H9 (cell line): ENCODE measurements at regions not wholly inside any gene's neighbourhood (a gene's known extent, or its start where the extent isn't known, plus 50 kb on each side); places are given as distances from the start of the nearest gene placed in this dataset.
"Not testable (repeated sequence)": the region's sequence is repeated elsewhere in the genome, so short reads cannot be mapped to it uniquely, and the experiment has no call there.

ENCODE experiments used
- DNase-seq: peaks from one replicate; pipeline ENCODE4 v3.0.0-alpha.2; 2017
- H2AFZ ChIP-seq: one replicate; pipeline ENCODE4 v1.6.1; 2013; ENCODE audit warnings: mild to moderate bottlenecking, low read length, control low read depth, moderate library complexity
- H2AK5ac ChIP-seq: 2 replicates; pipeline ENCODE4 v1.6.1; 2013; ENCODE audit warnings: low read length, control low read depth, mixed read lengths; ENCODE audit not compliant: insufficient read length
- H2BK120ac ChIP-seq: one replicate; pipeline ENCODE4 v1.6.1; 2013; ENCODE audit warnings: low read depth, mild to moderate bottlenecking, low read length, control low read depth, inconsistent platforms; ENCODE audit not compliant: poor library complexity, severe bottlenecking
- H2BK12ac ChIP-seq: 2 replicates; pipeline ENCODE4 v1.6.1; 2013; ENCODE audit warnings: low read length, control low read depth, mixed read lengths, low read depth; ENCODE audit not compliant: insufficient read length
- H2BK15ac ChIP-seq: 2 replicates; pipeline ENCODE4 v1.6.1; 2013; ENCODE audit warnings: low read depth, low read length, control low read depth
- H2BK20ac ChIP-seq: one replicate; pipeline ENCODE4 v1.6.1; 2013; ENCODE audit warnings: low read depth, mild to moderate bottlenecking, low read length, control low read depth, inconsistent platforms; ENCODE audit not compliant: poor library complexity, severe bottlenecking
- H2BK5ac ChIP-seq: 2 replicates; pipeline ENCODE4 v1.6.1; 2013; ENCODE audit warnings: low read length, control low read depth, mixed read lengths; ENCODE audit not compliant: insufficient read length
- H3K14ac ChIP-seq: 2 replicates; pipeline ENCODE4 v1.6.1; 2013; ENCODE audit warnings: low read length, control low read depth; ENCODE audit not compliant: insufficient read depth
- H3K18ac ChIP-seq: 2 replicates; pipeline ENCODE4 v1.6.1; 2013; ENCODE audit warnings: low read depth, mild to moderate bottlenecking, mixed read lengths, low read length, control low read depth; ENCODE audit not compliant: insufficient read length
- H3K23ac ChIP-seq: 2 replicates; pipeline ENCODE4 v1.6.1; 2013; ENCODE audit warnings: low read length, control low read depth, mixed read lengths, low read depth; ENCODE audit not compliant: insufficient read length
- H3K23me2 ChIP-seq: 2 replicates; pipeline ENCODE4 v1.6.1; 2013; ENCODE audit warnings: low read depth, mild to moderate bottlenecking, mixed read lengths, low read length, control low read depth; ENCODE audit not compliant: insufficient read length, poor library complexity, severe bottlenecking
- H3K27ac ChIP-seq: 2 replicates; pipeline ENCODE4 v1.5.1; 2013; ENCODE audit warnings: low read length, control low read depth, mixed read lengths, low read depth; ENCODE audit not compliant: insufficient read length
- H3K27me3 ChIP-seq: 2 replicates; pipeline ENCODE4 v1.6.1; 2013; ENCODE audit warnings: low read length, control low read depth, inconsistent platforms; ENCODE audit not compliant: insufficient read depth
- H3K4ac ChIP-seq: 2 replicates; pipeline ENCODE4 v1.6.1; 2013; ENCODE audit warnings: low read depth, mild to moderate bottlenecking, control low read depth, inconsistent platforms, low read length, moderate library complexity
- H3K4me1 ChIP-seq: 2 replicates; pipeline ENCODE4 v1.6.1; 2013; ENCODE audit warnings: low read length, control low read depth, inconsistent platforms; ENCODE audit not compliant: insufficient read depth
- H3K4me2 ChIP-seq: 2 replicates; pipeline ENCODE4 v1.6.1; 2013; ENCODE audit warnings: low read length, control low read depth, mixed read lengths; ENCODE audit not compliant: insufficient read length, insufficient read depth
- H3K56ac ChIP-seq: 2 replicates; pipeline ENCODE4 v1.6.1; 2013; ENCODE audit warnings: low read depth, mild to moderate bottlenecking, mixed read lengths, low read length, control low read depth; ENCODE audit not compliant: insufficient read length
- H3K79me1 ChIP-seq: 2 replicates; pipeline ENCODE4 v1.6.1; 2013; ENCODE audit warnings: low read depth, mild to moderate bottlenecking, moderate library complexity, low read length, control low read depth, inconsistent platforms; ENCODE audit not compliant: insufficient read depth, poor library complexity, severe bottlenecking
- H3K79me2 ChIP-seq: 2 replicates; pipeline ENCODE4 v1.6.1; 2013; ENCODE audit warnings: low read length, control low read depth, inconsistent platforms; ENCODE audit not compliant: insufficient read depth
- H3K9ac ChIP-seq: 2 replicates; pipeline ENCODE4 v1.6.1; 2013; ENCODE audit warnings: low read length, control low read depth, mixed read lengths; ENCODE audit not compliant: insufficient read length; ENCODE audit errors: extremely low read depth
- H3K9me3 ChIP-seq: one replicate; pipeline ENCODE4 v1.6.1; 2013; ENCODE audit warnings: low read depth, low read length, inconsistent platforms; ENCODE audit not compliant: control insufficient read depth
- H3T11ph ChIP-seq: one replicate; pipeline ENCODE4 v1.6.1; 2013; ENCODE audit warnings: mild to moderate bottlenecking, low read length, control low read depth, inconsistent platforms
- H4K20me1 ChIP-seq: one replicate; pipeline ENCODE4 v1.6.1; 2013; ENCODE audit not compliant: control insufficient read depth, insufficient read length, insufficient read depth
- H4K5ac ChIP-seq: 2 replicates; pipeline ENCODE4 v1.6.1; 2013; ENCODE audit warnings: low read depth, mild to moderate bottlenecking, mixed read lengths, low read length, control low read depth; ENCODE audit not compliant: insufficient read length
- H4K8ac ChIP-seq: replicated peaks from 2 replicates; pipeline ENCODE4 v1.6.1; 2013; ENCODE audit warnings: low read length, control low read depth, mixed read lengths, low read depth; ENCODE audit not compliant: insufficient read length
- H4K91ac ChIP-seq: 2 replicates; pipeline ENCODE4 v1.6.1; 2013; ENCODE audit warnings: low read depth, mild to moderate bottlenecking, moderate library complexity, mixed read lengths, low read length, control low read depth; ENCODE audit not compliant: insufficient read length
- H3K27ac Mint-ChIP-seq, 3 experiments: 2 replicates in 2 of 3; 3 replicates in 1 of 3; pipeline ENCODE4 v1.8.0; 2020 to 2021; ENCODE audit warnings: mixed read lengths in 3 of 3, mild to moderate bottlenecking in 1 of 3, moderate library complexity in 1 of 3
- H3K27me3 Mint-ChIP-seq: 2 replicates; pipeline ENCODE4 v1.8.0; 2021; ENCODE audit warnings: low read depth, mild to moderate bottlenecking, moderate library complexity, mixed read lengths
- H3K36me3 Mint-ChIP-seq, 3 experiments: 2 replicates in 2 of 3; 3 replicates in 1 of 3; pipeline ENCODE4 v1.8.0; 2020 to 2021; ENCODE audit warnings: low read depth in 3 of 3, mixed read lengths in 3 of 3; ENCODE audit not compliant: insufficient read depth in 1 of 3
- H3K4me1 Mint-ChIP-seq, 2 experiments: 2 replicates each; pipeline ENCODE4 v1.8.0; 2020; ENCODE audit warnings: mixed read lengths in 2 of 2
- H3K4me3 Mint-ChIP-seq, 2 experiments: 2 replicates in 1 of 2; 3 replicates in 1 of 2; pipeline ENCODE4 v1.8.0; 2020 to 2021; ENCODE audit warnings: mild to moderate bottlenecking in 2 of 2, mixed read lengths in 2 of 2, moderate library complexity in 1 of 2
- H3K9me3 Mint-ChIP-seq, 2 experiments: 2 replicates in 1 of 2; 3 replicates in 1 of 2; pipeline ENCODE4 v1.8.0; 2020; ENCODE audit warnings: mild to moderate bottlenecking in 2 of 2, mixed read lengths in 2 of 2, moderate library complexity in 1 of 2
- WGBS: extraction: QIAGEN DNeasy Blood & Tissue Kit; methylation state at CpG from one replicate; pipeline ENCODE4 v1.1.7; 2013; ENCODE audit warnings: missing lambda C conversion rate, low lambda C conversion rate, mixed read lengths; ENCODE audit not compliant: insufficient read length; ENCODE audit errors: extremely low coverage; 5-methylcytosine and 5-hydroxymethylcytosine counted together
- TF ChIP-seq, protein P1 (sequence below): fragments of 200-600 bp; sonication (generic); conservative IDR thresholded peaks from 3 replicates; pipeline ENCODE4 v1.8.0; 2021; ENCODE audit warnings: antibody characterized with exemption, mild to moderate bottlenecking

DNA sequence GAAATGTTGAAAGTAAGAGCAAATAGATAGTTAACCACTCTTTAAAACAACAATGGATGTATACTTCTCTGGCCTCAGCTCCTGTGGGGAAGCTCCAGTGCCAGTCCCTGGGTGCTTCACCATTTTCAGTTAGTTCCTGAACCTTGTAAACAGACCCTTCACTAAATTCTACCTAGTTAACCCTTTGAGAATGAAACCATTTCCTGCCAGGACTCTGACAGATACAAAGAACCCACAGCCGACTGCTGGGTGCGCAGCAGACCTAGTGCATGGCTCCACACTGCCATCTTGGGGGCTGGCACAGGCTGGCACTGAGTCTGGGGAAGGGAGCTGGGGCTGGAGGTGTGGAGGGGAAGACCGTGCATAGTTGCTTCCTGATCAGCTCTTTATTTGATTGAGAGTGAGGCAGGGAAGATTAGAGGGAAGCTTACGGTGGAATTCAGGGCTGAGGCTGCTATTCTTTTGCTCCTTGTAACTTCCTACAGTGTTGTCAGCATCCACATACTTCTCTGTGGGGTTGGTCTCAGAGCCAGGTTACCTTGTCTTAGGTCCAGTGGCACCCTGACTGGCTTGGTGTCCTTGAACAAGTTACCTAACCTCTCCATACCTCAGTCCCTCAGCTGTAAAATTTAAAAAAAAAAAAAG lies 62.3 kb upstream of the TP53BP2 start:
- not testable (repeated sequence) for H3K9me3 ChIP-seq, H3K23me2 ChIP-seq, H4K91ac ChIP-seq, H3K56ac ChIP-seq, H4K20me1 ChIP-seq, H3K27ac ChIP-seq, H3K9ac ChIP-seq, H4K8ac ChIP-seq, H3K79me1 ChIP-seq, H3K27me3 ChIP-seq, H4K5ac ChIP-seq, H3K14ac ChIP-seq, H2BK5ac ChIP-seq, H3K4me2 ChIP-seq, H2AK5ac ChIP-seq, H3K4me3 Mint-ChIP-seq, H2BK15ac ChIP-seq, H2BK12ac ChIP-seq, H2AFZ ChIP-seq, H3K9me3 Mint-ChIP-seq, H2BK20ac ChIP-seq, H3T11ph ChIP-seq, H3K36me3 Mint-ChIP-seq, H3K4me1 ChIP-seq, H2BK120ac ChIP-seq, H3K4me1 Mint-ChIP-seq, H3K18ac ChIP-seq, DNase-seq, H3K4ac ChIP-seq, H3K27me3 Mint-ChIP-seq, H3K23ac ChIP-seq, H3K79me2 ChIP-seq
- WGBS: no CpG with 5 or more reads among the region's 4 CpGs
- H3K27ac Mint-ChIP-seq: 0 out of 7 replicates have a peak overlapping the region, but pooled peaks of 1 of the 3 experiments have one; percentile 27
- TF ChIP-seq, protein P1, sequence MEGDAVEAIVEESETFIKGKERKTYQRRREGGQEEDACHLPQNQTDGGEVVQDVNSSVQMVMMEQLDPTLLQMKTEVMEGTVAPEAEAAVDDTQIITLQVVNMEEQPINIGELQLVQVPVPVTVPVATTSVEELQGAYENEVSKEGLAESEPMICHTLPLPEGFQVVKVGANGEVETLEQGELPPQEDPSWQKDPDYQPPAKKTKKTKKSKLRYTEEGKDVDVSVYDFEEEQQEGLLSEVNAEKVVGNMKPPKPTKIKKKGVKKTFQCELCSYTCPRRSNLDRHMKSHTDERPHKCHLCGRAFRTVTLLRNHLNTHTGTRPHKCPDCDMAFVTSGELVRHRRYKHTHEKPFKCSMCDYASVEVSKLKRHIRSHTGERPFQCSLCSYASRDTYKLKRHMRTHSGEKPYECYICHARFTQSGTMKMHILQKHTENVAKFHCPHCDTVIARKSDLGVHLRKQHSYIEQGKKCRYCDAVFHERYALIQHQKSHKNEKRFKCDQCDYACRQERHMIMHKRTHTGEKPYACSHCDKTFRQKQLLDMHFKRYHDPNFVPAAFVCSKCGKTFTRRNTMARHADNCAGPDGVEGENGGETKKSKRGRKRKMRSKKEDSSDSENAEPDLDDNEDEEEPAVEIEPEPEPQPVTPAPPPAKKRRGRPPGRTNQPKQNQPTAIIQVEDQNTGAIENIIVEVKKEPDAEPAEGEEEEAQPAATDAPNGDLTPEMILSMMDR: peak; percentile 52

DNA sequence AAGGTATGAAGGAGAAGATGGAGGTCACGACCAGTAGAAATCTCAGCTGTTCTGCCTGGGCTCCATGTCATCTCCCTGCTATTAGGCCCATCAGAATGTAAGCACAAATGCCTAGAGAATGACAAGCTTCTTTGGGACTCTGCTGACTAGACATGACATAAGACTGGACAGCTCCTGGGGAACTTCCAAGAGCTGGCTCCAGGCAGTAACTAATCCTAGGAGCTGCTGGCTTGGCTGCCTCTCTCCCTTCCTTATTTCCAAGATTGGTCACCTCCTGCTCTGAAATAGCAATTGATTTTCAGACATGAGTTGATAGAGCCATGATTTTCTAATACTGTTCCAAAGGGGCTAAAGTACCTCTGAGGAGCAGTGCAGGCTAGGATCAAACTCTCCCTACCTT lies 57.5 kb upstream of the TP53BP2 start:
- H3K27ac ChIP-seq, DNase-seq, H4K8ac ChIP-seq, H3K27ac Mint-ChIP-seq, H3K4ac ChIP-seq, H3K36me3 Mint-ChIP-seq, H3K9ac ChIP-seq, H3K27me3 Mint-ChIP-seq, H3T11ph ChIP-seq, H3K4me2 ChIP-seq, H2BK5ac ChIP-seq, H3K4me1 ChIP-seq, H3K9me3 ChIP-seq, H3K18ac ChIP-seq, H3K4me1 Mint-ChIP-seq, H2BK12ac ChIP-seq, H3K9me3 Mint-ChIP-seq, H2BK20ac ChIP-seq, H2BK120ac ChIP-seq, H3K27me3 ChIP-seq, H3K23me2 ChIP-seq, H3K4me3 Mint-ChIP-seq, H3K56ac ChIP-seq, H3K23ac ChIP-seq, H4K20me1 ChIP-seq, H3K79me1 ChIP-seq, H2AK5ac ChIP-seq, H2AFZ ChIP-seq, H3K14ac ChIP-seq, H4K5ac ChIP-seq, H2BK15ac ChIP-seq, H3K79me2 ChIP-seq, H4K91ac ChIP-seq: not testable (repeated sequence)
- WGBS: no CpG with 5 or more reads among the region's 1 CpG
